ENCODE measurements at regions not wholly inside any gene's neighbourhood (a gene's known extent, or its start where the extent isn't known, plus 50 kb on each side); places are given as distances from the start of the nearest gene placed in this dataset.

DNA sequence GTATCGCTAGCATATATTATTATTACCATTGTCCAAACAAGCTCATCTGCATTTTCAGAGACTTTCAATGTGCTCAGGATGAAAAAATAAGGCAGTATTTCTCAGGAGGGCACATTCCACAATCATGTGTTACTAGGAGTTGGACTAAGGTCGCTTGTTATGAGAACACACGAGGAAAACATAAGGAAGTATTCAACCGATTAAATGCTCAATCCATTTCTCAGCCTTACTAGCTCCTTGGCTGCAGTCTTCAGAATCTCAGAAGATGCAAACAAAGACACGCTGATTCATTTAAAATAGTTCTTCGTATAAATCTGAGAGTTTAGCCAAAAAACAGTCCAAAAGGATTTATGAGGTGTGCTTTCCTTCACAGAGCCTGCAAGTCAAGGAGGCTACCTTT is 82.0 kb upstream of the JAK1 start:
- Mint-ChIP-seq H3K27ac (peak overlapping the region in 1 of 6 donors; percentile 47), H3K36me3 (no peaks in the 10 kb centered on the region), H3K9me3 (no peaks in the 10 kb centered on the region), H3K4me3 (no peak overlapping the region), H3K4me1 (peaks cover 20 to 39% (median 28%) of the 10 kb centered on the region in 3 donors), H3K27me3 (no peaks in the 10 kb centered on the region)
- DNase-seq (no peak), ATAC-seq (ENCODE audit: low read depth in 2 of 2) (no peak)

DNA sequence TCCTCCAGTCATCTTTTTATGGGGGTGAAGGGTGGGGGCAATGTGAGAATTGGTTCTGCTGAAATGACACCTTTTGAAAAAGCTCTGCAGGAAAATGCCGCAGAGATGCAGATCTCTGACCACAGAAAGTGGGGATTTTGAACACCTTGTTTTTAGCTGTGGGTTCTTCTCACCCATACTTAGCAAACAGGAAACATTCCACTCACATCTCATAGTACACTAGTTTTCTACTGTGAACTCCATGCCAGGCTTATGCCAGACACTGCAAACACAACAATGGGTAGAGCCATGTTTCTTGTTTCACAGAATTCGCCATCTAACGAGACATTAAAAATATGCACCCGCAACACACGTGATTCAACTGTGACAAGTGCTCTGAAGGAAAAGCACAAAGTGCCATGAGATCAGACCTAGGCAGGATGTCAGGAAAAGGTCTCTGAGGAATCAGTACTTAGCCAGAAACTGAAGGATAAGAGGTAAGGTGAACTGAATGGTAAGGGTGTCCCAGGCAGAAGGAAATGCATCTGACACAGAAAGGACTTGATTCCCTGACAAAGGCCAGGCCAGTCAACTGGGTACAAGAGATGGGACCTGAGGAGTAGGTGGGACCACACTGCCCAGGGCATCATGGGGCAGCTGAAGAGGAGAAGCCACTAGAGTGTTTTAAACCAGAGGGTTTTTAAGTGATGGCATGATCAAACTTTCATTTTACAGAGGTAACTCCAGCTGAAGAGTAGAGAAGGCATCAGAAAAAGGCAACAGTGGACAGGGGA is 83.8 kb upstream of the JAK1 start:
- no peaks in the 10 kb centered on the region for H3K9me3 Mint-ChIP-seq

DNA sequence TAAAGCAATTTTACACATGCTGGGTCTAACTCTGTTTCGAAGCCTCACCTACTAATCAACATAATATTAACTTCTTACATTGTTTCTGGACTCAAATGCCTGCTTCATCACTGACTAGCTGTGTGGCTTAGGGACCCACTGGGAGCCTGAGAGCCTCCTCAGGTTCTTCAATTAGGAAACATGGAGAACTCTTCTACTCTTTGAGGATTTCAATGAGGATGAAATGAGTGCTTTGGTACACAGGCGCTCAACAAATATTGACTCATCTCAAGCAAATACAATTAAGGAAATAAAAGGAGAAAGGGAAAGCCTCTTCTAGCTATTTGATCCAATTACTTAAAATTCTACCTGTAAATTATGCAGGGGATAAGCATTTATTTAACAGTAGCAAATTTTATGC is 84.4 kb upstream of the JAK1 start:
- no peak overlapping the region for H3K4me3 Mint-ChIP-seq
- ATAC-seq (ENCODE audit: low read depth in 2 of 2) (no peak), DNase-seq (no peak)
- H3K9me3 Mint-ChIP-seq, result no peaks in the 10 kb centered on the region
- peaks cover 8 to 37% (median 24%) of the 10 kb centered on the region in 3 donors for H3K4me1 Mint-ChIP-seq
- H3K27ac Mint-ChIP-seq, result peak overlapping the region in 2 of 6 donors; percentile 39 to 79
- peaks cover 0 to 3% of the 10 kb centered on the region in 2 donors for H3K36me3 Mint-ChIP-seq
- H3K27me3 Mint-ChIP-seq, result no peaks in the 10 kb centered on the region

More for the DNA sequence above, 83.8 kb upstream of the JAK1 start:
- Mint-ChIP-seq H3K36me3 (no peaks in the 10 kb centered on the region), H3K27me3 (no peaks in the 10 kb centered on the region), H3K27ac (peak overlapping the region in 3 of 6 donors; percentile 1 to 79 (median 72)), H3K4me3 (no peak overlapping the region), H3K4me1 (peaks cover 12 to 37% (median 24%) of the 10 kb centered on the region in 3 donors)
- DNase-seq, result no peak
- no peak for ATAC-seq (ENCODE audit: low read depth in 2 of 2)

DNA sequence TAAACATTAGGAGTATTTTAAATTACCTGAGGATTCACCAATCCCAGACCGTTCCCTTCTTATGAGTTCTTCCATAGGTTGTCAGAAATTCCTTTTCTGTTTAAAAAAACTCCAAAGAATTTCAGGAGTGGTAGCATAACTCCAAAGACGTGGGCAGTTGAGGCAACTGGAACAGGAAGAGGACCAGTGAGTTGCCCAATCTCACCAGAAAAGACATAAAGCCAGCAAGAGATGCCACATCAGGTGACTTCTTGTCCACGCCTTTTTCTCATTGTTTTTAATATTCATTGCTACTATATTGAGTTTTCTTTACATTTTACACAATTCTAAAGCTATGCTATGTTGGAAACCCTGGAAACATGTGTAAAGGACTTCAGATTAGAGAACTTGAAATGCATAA is 88.1 kb upstream of the JAK1 start:
- H3K4me1 Mint-ChIP-seq, result peaks cover 10 to 25% (median 16%) of the 10 kb centered on the region in 3 donors
- H3K27ac Mint-ChIP-seq, result peak overlapping the region in 2 of 6 donors; percentile 5 to 7
- H3K27me3 Mint-ChIP-seq, result no peaks in the 10 kb centered on the region
- H3K36me3 Mint-ChIP-seq, result peaks cover 6 to 9% of the 10 kb centered on the region in 2 donors
- DNase-seq (no peak), ATAC-seq (ENCODE audit: low read depth in 2 of 2) (no peak)
- H3K9me3 Mint-ChIP-seq, result no peaks in the 10 kb centered on the region
- no peak overlapping the region for H3K4me3 Mint-ChIP-seq

DNA sequence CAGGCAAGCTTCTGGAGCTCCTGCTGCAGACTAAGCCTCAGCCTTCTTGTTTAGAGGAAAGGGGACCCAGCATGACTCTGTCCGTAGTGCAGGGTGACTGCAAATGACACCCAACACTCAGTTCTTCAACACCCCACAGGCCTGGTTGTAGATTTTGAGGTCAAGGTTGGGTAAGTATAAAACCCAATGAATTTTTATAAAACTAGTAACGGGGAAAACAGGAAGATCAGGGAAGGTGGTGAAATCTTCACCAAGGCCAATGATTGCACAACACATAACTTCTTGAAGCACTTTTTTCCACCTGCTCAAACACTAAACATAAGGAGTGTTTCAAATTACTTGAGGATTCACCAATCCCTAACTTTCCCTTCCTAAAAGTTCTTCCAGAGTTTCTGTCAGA is 89.4 kb upstream of the JAK1 start:
- Mint-ChIP-seq H3K27me3 (no peaks in the 10 kb centered on the region), H3K4me3 (no peak overlapping the region), H3K36me3 (peaks cover 6 to 9% of the 10 kb centered on the region in 2 donors), H3K4me1 (peaks cover 14 to 21% (median 15%) of the 10 kb centered on the region in 3 donors), H3K27ac (peak overlapping the region in 2 of 6 donors; percentile 6 to 72), H3K9me3 (no peaks in the 10 kb centered on the region)
- no peak for DNase-seq
- ATAC-seq (ENCODE audit: low read depth in 2 of 2), result no peak

DNA sequence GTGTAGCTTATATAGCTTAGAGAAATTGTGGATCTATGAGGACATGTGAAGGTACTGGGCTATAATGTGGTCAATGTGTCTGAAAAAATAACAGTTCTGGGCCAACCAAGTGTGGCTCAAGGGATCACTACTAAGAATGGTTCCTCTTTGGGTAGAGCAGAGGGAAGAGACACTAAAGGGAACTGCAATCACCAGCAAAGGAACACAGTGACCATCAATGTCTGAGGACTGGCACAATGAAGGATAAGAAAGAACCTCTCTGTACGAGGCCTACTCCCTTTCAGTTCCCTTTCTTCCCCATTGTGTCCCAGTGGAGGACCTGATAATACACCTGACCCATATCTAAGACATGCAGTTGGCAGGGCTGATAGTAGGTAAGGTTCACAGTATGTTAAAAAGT is 89.9 kb upstream of the JAK1 start:
- H3K4me3 Mint-ChIP-seq, result no peak overlapping the region
- peaks cover 6 to 9% of the 10 kb centered on the region in 2 donors for H3K36me3 Mint-ChIP-seq
- H3K9me3 Mint-ChIP-seq, result no peaks in the 10 kb centered on the region
- no peaks in the 10 kb centered on the region for H3K27me3 Mint-ChIP-seq
- DNase-seq (no peak), ATAC-seq (ENCODE audit: low read depth in 2 of 2) (no peak)
- peaks cover 14 to 21% (median 20%) of the 10 kb centered on the region in 3 donors for H3K4me1 Mint-ChIP-seq
- peak overlapping the region in 2 of 6 donors; percentile 6 to 34 for H3K27ac Mint-ChIP-seq

DNA sequence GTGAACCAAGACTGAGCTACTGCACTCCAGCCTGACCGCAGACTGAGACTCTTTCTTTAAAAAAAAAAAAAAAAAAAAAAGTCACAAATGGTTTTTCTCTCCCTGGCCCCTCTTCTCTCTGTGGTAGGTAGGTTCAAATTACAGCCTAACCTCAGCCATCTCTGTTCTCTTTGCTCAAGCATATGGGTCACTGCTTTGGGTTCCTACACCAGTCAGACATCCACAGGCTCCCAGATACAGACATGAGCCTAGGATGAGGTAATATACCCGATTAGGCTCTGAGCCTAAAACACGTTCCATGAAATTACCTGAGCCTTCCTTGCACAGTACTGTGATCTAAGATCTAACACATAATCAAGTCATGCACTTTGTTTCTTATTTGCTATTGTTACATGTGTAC is 90.5 kb upstream of the JAK1 start:
- no peaks in the 10 kb centered on the region for H3K27me3 Mint-ChIP-seq
- H3K9me3 Mint-ChIP-seq, result no peaks in the 10 kb centered on the region
- no peak overlapping the region for H3K4me3 Mint-ChIP-seq
- H3K4me1 Mint-ChIP-seq, result peaks cover 14 to 25% (median 22%) of the 10 kb centered on the region in 3 donors
- ATAC-seq (ENCODE audit: low read depth in 2 of 2) (no peak), DNase-seq (no peak)
- peaks cover 6 to 9% of the 10 kb centered on the region in 2 donors for H3K36me3 Mint-ChIP-seq
- peak overlapping the region in 3 of 6 donors; percentile 24 to 46 (median 44) for H3K27ac Mint-ChIP-seq

DNA sequence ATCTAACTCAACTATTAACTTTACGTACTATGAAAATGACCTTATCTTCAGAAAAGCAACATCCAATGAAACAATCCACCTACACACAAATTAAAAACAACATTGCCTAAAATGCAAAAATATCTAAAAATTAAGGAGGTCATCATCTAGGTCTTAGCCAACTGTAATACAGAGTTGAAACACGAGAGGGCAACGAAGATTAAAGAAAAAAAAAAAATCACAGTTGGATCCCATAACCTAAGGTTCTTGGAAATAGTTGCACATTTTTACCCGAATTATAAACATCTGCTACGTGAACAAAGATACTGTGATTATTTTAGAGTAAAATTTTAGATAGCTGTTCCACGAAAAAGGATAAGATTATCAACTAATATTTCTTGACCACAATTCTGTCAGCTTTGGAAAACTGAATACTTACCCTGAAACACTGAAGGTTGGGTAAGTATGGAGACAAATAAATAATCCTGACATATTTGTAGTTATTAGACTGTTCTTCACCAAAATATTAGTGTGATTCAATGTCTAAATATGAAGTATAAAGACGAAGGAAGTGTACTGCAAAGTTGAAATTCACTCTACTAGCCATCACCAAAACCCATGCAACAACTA is 88.0 kb upstream of the AK4 start:
- H3K27me3 Mint-ChIP-seq, result no peaks in the 10 kb centered on the region
- peak; percentile 20 to 50 for ATAC-seq (ENCODE audit: low read depth in 2 of 2)
- peaks cover 34 to 49% (median 46%) of the 10 kb centered on the region in 3 donors for H3K4me1 Mint-ChIP-seq
- no peaks in the 10 kb centered on the region for H3K9me3 Mint-ChIP-seq
- H3K4me3 Mint-ChIP-seq, result peak overlapping the region in 3 of 8 donors; percentile 32 to 53 (median 45)
- peaks cover 6 to 14% of the 10 kb centered on the region in 2 donors for H3K36me3 Mint-ChIP-seq
- peak; percentile 25 for DNase-seq
- peak overlapping the region in 1 of 6 donors; percentile 67 for H3K27ac Mint-ChIP-seq

DNA sequence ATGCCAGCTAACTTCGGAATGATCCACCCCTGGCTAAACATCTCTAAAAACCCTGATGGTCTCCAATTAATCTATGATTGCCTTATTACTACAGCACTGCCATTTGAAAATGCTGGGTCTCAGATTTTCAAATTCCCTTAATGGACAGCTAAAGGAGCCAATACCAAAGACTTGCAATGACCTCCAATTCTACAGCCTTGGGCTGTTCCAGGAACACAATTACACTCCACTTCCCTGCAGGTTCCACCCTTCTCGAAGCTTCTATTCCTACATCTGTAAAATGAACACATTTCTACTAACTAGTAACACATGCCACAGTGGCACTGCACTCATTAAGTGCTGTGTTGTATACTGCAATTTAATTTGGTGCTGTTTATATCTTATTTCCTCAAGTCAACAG is 85.7 kb upstream of the AK4 start:
- DNase-seq (no peak), ATAC-seq (ENCODE audit: low read depth in 2 of 2) (no peak)
- no peaks in the 10 kb centered on the region for H3K27me3 Mint-ChIP-seq
- peaks cover 41 to 57% (median 56%) of the 10 kb centered on the region in 3 donors for H3K4me1 Mint-ChIP-seq
- peaks cover 0 to 4% of the 10 kb centered on the region in 2 donors for H3K36me3 Mint-ChIP-seq
- H3K27ac Mint-ChIP-seq, result peak overlapping the region in 3 of 6 donors; percentile 1 to 26 (median 26)
- no peaks in the 10 kb centered on the region for H3K9me3 Mint-ChIP-seq
- H3K4me3 Mint-ChIP-seq, result peak overlapping the region in 1 of 8 donors; percentile 1

DNA sequence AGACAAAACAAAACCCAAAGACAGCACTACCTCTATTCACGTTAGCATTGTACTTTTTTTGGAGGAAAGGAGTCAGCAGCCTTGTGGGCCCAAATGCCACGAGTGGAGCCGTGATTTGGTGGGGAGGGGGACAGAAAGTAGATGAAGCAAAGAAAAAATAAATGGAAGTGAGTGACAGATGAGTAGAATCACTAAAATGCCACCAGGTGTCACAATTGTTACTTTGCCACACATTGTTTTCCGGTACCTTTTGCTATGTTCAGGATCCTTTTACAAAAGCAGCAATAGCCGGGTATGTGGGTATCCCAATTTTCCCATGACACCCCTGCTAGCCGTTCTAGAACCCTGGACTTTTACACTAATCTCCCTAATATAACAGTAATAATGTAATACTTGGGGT is 85.0 kb upstream of the AK4 start:
- DNase-seq, result no peak
- Mint-ChIP-seq H3K27ac (peak overlapping the region in 4 of 6 donors; percentile 26 to 90 (median 48)), H3K9me3 (no peaks in the 10 kb centered on the region), H3K4me1 (peaks cover 41 to 57% (median 56%) of the 10 kb centered on the region in 3 donors), H3K4me3 (peak overlapping the region in 3 of 8 donors; percentile 15 to 64 (median 51)), H3K27me3 (no peaks in the 10 kb centered on the region), H3K36me3 (peaks cover 0 to 4% of the 10 kb centered on the region in 2 donors)
- no peak for ATAC-seq (ENCODE audit: low read depth in 2 of 2)

DNA sequence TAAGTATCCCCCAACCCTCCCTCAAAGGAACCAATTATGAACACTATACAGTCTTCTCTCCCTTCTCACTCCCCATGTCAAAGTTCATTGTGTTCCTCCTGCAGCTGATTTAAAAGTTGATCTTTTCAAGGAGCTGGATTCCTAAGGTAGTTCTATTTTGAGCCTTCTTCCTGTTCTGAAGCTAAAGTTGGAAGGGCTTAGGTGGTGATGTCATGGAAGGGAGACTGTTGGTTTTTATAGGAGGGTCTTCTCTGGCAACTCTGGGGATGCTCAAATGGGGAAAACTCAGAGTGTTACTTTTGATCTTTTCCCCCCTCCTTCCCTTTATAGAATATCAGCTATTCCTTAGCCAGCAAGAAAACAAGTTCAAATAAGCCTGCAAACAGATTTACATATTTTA is 83.0 kb upstream of the AK4 start:
- H3K36me3 Mint-ChIP-seq, result peaks cover 0 to 4% of the 10 kb centered on the region in 2 donors
- no peak for ATAC-seq (ENCODE audit: low read depth in 2 of 2)
- H3K27ac Mint-ChIP-seq, result peak overlapping the region; percentile 83 to 100 (median 98)
- DNase-seq, result no peak
- H3K9me3 Mint-ChIP-seq, result no peaks in the 10 kb centered on the region
- no peaks in the 10 kb centered on the region for H3K27me3 Mint-ChIP-seq
- H3K4me3 Mint-ChIP-seq, result peak overlapping the region; percentile 92 to 99 (median 96)
- peaks cover 45 to 67% (median 66%) of the 10 kb centered on the region in 3 donors for H3K4me1 Mint-ChIP-seq

DNA sequence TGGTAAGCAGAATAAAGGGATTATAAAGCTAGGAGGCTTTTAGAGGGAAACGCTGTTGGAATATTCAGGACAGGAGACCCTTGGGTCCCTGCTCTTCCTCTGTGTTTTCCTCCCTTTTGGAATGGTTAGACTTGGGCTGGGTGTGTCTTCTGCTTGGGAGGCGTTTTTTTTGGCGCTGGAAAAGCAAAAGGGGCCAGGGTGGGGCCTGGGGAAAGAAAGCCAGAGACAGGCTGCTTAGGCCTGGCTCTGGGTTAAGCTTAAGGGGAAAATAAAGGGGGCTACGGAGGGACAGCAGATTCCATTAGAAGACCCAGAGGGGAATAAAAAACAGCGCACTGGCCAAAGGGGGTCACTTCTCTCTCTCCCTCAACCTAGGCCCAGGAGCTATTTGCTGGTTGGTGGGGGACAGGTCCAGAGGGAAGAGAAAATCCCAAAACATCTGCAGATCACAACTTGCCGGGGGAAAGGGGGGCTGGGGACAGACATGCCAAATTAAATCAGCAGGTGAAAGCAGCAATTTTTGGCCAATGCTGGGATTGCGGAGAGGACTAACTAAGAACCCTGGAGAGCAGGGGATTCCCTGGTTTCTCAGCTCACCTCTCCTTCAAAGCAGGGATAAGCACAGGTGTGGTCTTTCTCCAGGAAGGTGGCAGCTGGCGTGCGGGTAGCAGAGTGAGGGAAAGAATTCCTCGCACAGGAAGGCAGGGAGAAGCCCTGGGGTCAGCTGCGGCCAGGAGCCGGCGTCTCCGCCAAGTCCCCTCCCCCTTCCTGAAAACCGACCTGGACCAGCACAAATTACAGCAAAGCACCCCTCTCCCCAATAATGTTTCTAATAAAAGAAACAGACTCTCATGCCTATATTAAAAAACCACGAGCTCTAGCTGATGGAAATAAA is 82.2 kb upstream of the AK4 start:
- peak overlapping the region; percentile 92 to 99 (median 96) for H3K4me3 Mint-ChIP-seq
- peak overlapping the region; percentile 91 to 100 (median 98) for H3K27ac Mint-ChIP-seq
- peaks cover 0 to 4% of the 10 kb centered on the region in 2 donors for H3K36me3 Mint-ChIP-seq
- no peaks in the 10 kb centered on the region for H3K27me3 Mint-ChIP-seq
- ATAC-seq (ENCODE audit: low read depth in 2 of 2) (no peak), DNase-seq (peak; percentile 6)
- H3K4me1 Mint-ChIP-seq, result peaks cover 44 to 70% (median 64%) of the 10 kb centered on the region in 3 donors
- H3K9me3 Mint-ChIP-seq, result no peaks in the 10 kb centered on the region

DNA sequence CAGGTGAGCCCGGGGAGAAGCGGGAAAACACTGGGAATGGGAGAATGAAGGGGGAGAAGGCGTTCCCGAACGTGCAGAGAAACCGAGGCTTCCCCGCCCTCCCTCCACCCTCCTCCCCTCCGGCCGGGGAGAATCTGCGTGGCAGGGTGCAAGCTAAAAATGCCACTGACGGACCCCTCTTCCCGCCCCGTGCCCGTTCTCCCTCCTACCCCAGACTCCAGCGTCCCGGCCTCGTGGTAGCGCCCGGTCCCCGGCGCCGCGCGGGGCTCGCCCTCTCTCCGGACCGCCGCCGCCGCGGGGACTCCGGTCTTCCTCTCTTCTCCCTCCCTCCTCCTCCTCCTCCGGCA is 81.6 kb upstream of the AK4 start:
- ATAC-seq (ENCODE audit: low read depth in 2 of 2) (peak in 1 of 2 donors; percentile 8), DNase-seq (peak; percentile 6)
- Mint-ChIP-seq H3K27me3 (no peaks in the 10 kb centered on the region), H3K36me3 (peaks cover 0 to 4% of the 10 kb centered on the region in 2 donors), H3K9me3 (no peaks in the 10 kb centered on the region), H3K27ac (peak overlapping the region; percentile 93 to 100 (median 98)), H3K4me1 (peaks cover 44 to 70% (median 59%) of the 10 kb centered on the region in 3 donors), H3K4me3 (peak overlapping the region; percentile 92 to 99 (median 96))

All from naive B cell (primary cell).